GM12891 (cell line): ENCODE measurements at regions not wholly inside any gene's neighbourhood (a gene's known extent, or its start where the extent isn't known, plus 50 kb on each side); places are given as distances from the start of the nearest gene placed in this dataset.

Source experiments
- PAX5 ChIP-seq: IDR thresholded peaks from 2 replicates; pipeline ENCODE4 v1.6.1; 2011; ENCODE audit warnings: low read length, moderate library complexity, mild to moderate bottlenecking; ENCODE audit not compliant: insufficient read depth, severe bottlenecking
- POLR2A ChIP-seq: IDR thresholded peaks from 2 replicates; pipeline ENCODE4 v1.6.1; 2011; ENCODE audit warnings: low read depth, low read length, control low read depth
- POLR2AphosphoS5 ChIP-seq: IDR thresholded peaks from 2 replicates; pipeline ENCODE4 v1.6.1; 2011; ENCODE audit warnings: low read depth, low read length, control low read depth
- POU2F2 ChIP-seq: IDR thresholded peaks from 2 replicates; pipeline ENCODE4 v1.6.1; 2011; ENCODE audit warnings: low read depth, mild to moderate bottlenecking, control low read depth, low read length, moderate library complexity
- SPI1 ChIP-seq: IDR thresholded peaks from 2 replicates; pipeline ENCODE4 v1.6.1; 2011; ENCODE audit warnings: low read depth, low read length, control low read depth
- TAF1 ChIP-seq: IDR thresholded peaks from 2 replicates; pipeline ENCODE4 v1.6.1; 2011; ENCODE audit warnings: low read depth, low read length, control low read depth

DNA sequence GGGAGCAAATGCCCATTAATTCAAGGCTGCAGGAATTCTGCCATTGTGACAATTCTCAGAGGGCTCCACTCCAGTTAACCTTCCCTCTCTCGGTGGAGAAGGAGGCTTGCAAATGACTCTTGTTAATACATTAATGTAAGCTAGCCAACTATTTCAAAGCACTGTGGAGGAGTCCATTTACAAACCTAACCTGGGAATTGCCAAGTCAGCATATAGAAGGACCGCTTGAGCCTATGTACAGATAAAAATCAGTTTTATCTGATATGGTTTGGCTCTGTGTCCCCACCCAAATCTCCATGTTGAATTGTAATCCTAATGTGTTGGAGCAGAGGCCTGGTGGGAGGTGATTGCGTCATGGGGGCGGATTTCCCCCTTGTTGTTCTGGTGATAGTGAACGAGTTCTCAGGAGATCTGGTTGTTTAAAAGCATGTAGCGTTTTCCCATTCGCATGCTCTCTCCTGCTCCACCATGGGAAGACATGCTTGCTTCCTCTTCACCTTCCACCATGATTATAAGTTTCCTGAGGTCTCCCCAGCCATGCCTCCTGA lies 366.7 kb downstream of the LRATD1 start:
- TF ChIP-seq POLR2AphosphoS5, result no peak
- TF ChIP-seq POLR2A, result no peak
- no peak for TF ChIP-seq PAX5
- TF ChIP-seq TAF1, result no peak
- TF ChIP-seq POU2F2, result no peak
- TF ChIP-seq SPI1, result no peak
